PC-3 (cell line): ENCODE measurements at regions not wholly inside any gene's neighbourhood (a gene's known extent, or its start where the extent isn't known, plus 50 kb on each side); places are given as distances from the start of the nearest gene placed in this dataset.

Experiments
- ATAC-seq: fragments of 200-7000 bp; cut with Tn5 transposase; 2 replicates; pipeline ENCODE4 v1.9.1; 2020; ENCODE audit warnings: mild to moderate bottlenecking, moderate library complexity
- BruUV-seq: library from RNA; stranded (reverse); fragments of 400-500 nt; replicated peaks from 2 replicates; lab custom pipeline; 2021; lab: Mats Ljungman, UMichigan
- CTCF ChIA-PET: fragments of 300-600 bp; sonication (Branson Sonifier 250); formaldehyde crosslinking; loops from one replicate; lab custom pipeline; 2022; ENCODE audit warnings: antibody characterized with exemption; lab: Charles Lee
- POLR2A ChIA-PET: fragments of 300-600 bp; sonication (Branson Sonifier 250); formaldehyde crosslinking; loops from one replicate; lab custom pipeline; 2022; ENCODE audit warnings: antibody characterized with exemption; ENCODE audit not compliant: unreplicated experiment; lab: Charles Lee
- DNase-seq: peaks from one replicate; pipeline ENCODE4 v3.0.0-alpha.2; 2015
- H2AFZ ChIP-seq: fragments of 300-600 bp; sonication (generic); 2 replicates; pipeline ENCODE4 v1.6.0; 2016; ENCODE audit warnings: antibody characterized with exemption, low read length
- H3F3A ChIP-seq: fragments of 300-600 bp; sonication (generic); one replicate; pipeline ENCODE4 v1.6.0; 2017; ENCODE audit warnings: antibody characterized with exemption, low read length, control low read depth, mild to moderate bottlenecking; ENCODE audit not compliant: unreplicated experiment
- H3K27ac ChIP-seq: fragments of 300-600 bp; sonication (generic); 2 replicates; pipeline ENCODE4 v1.5.1; 2016; ENCODE audit warnings: mild to moderate bottlenecking, low read length
- H3K27me3 ChIP-seq: fragments of 300-600 bp; sonication (generic); 2 replicates; pipeline ENCODE4 v1.6.1; 2016; ENCODE audit warnings: low read length, mixed read lengths
- H3K36me3 ChIP-seq: fragments of 300-600 bp; sonication (generic); 2 replicates; pipeline ENCODE4 v1.6.1; 2016; ENCODE audit warnings: low read depth, mixed run types, low read length, mixed read lengths
- H3K4me1 ChIP-seq: fragments of 300-600 bp; sonication (generic); 2 replicates; pipeline ENCODE4 v1.5.1; 2016; ENCODE audit warnings: low read length; ENCODE audit not compliant: insufficient read depth
- H3K4me2 ChIP-seq: fragments of 300-600 bp; sonication (generic); 2 replicates; pipeline ENCODE4 v1.6.0; 2016; ENCODE audit warnings: low read length
- H3K4me3 ChIP-seq: fragments of 300-600 bp; sonication (generic); 2 replicates; pipeline ENCODE4 v1.5.1; 2016; ENCODE audit warnings: mild to moderate bottlenecking, low read length, mixed read lengths
- H3K79me2 ChIP-seq: fragments of 300-600 bp; sonication (generic); 2 replicates; pipeline ENCODE4 v1.6.1; 2017; ENCODE audit warnings: low read length, mixed read lengths
- H3K9ac ChIP-seq: fragments of 300-600 bp; sonication (generic); 2 replicates; pipeline ENCODE4 v1.6.0; 2016; ENCODE audit warnings: mild to moderate bottlenecking, low read length
- H3K9me2 ChIP-seq: fragments of 300-600 bp; sonication (generic); replicated peaks from 2 replicates; pipeline ENCODE4 v1.6.1; 2016; ENCODE audit warnings: mixed run types, low read length, mixed read lengths
- H3K9me3 ChIP-seq: fragments of 300-600 bp; sonication (generic); 2 replicates; pipeline ENCODE4 v1.6.1; 2016; ENCODE audit warnings: low read length, mixed read lengths
- H4K20me1 ChIP-seq: fragments of 300-600 bp; sonication (generic); 2 replicates; pipeline ENCODE4 v1.6.1; 2016; ENCODE audit warnings: low read length, mixed read lengths
- CTCF ChIP-seq: fragments of 300-600 bp; sonication (generic); conservative IDR thresholded peaks from 2 replicates; pipeline ENCODE4 v1.5.1; 2017; ENCODE audit warnings: antibody characterized with exemption, low read depth, mild to moderate bottlenecking, low read length
- EZH2 ChIP-seq: fragments of 300-600 bp; sonication (generic); IDR thresholded peaks from one replicate; pipeline ENCODE4 v1.6.1; 2017; ENCODE audit warnings: antibody characterized with exemption, mild to moderate bottlenecking, low read length; ENCODE audit not compliant: unreplicated experiment
- EZH2phosphoT487 ChIP-seq: fragments of 300-600 bp; sonication (generic); IDR thresholded peaks from 2 replicates; pipeline ENCODE4 v1.6.1; 2018; ENCODE audit warnings: mild to moderate bottlenecking, antibody characterized with exemption, low read length, borderline replicate concordance
- intact Hi-C: fragments of 100-400 bp; cut with micrococcal nuclease; formaldehyde crosslinking; loops from 2 replicates; pipeline ENCODE4 v1.9.0; 2023

GRCh38 chr2:239544143-239544917 lies 143.5 kb upstream of the HDAC4 start:
- peaks cover 4% of the 10 kb centered on the region; the same call in 1 of the 2 replicates for H3K4me1 ChIP-seq
- no peaks in the 10 kb centered on the region for H3K9me3 ChIP-seq
- TF ChIP-seq EZH2phosphoT487 = no peak
- no peak for TF ChIP-seq EZH2
- no peak for TF ChIP-seq CTCF
- H3K4me3 ChIP-seq = no peak overlapping the region
- H3K36me3 ChIP-seq = no peaks in the 10 kb centered on the region
- no TSS peak for BruUV-seq
- no peaks in the 10 kb centered on the region for H3F3A ChIP-seq
- H3K4me2 ChIP-seq = no peak overlapping the region
- intact Hi-C loops = no loop called here
- CTCF ChIA-PET = no interaction called here
- H3K27ac ChIP-seq = no peak overlapping the region
- POLR2A ChIA-PET = no interaction called here
- no peak overlapping the region for H2AFZ ChIP-seq
- H4K20me1 ChIP-seq = no peaks in the 10 kb centered on the region
- no peak for DNase-seq
- no peak overlapping the region for H3K9ac ChIP-seq
- H3K9me2 ChIP-seq = no peaks in the 10 kb centered on the region
- no peaks in the 10 kb centered on the region for H3K79me2 ChIP-seq
- no peak for ATAC-seq
- peaks cover 69% of the 10 kb centered on the region for H3K27me3 ChIP-seq

GRCh38 chr2:239543702-239544101 lies 142.9 kb upstream of the HDAC4 start:
- Histone ChIP-seq H3K36me3 (no peaks in the 10 kb centered on the region), H4K20me1 (no peaks in the 10 kb centered on the region), H3K27ac (no peak overlapping the region), H3K4me1 (peaks cover 4% of the 10 kb centered on the region; the same call in 1 of the 2 replicates), H3K9me3 (no peaks in the 10 kb centered on the region), H3K79me2 (no peaks in the 10 kb centered on the region), H3K9ac (no peak overlapping the region), H3K4me2 (no peak overlapping the region), H3F3A (no peaks in the 10 kb centered on the region), H3K4me3 (no peak overlapping the region), H3K27me3 (peaks cover 74% of the 10 kb centered on the region), H2AFZ (no peak overlapping the region), H3K9me2 (no peaks in the 10 kb centered on the region)
- POLR2A ChIA-PET = no interaction called here
- intact Hi-C loops = no loop called here
- TF ChIP-seq EZH2 (no peak), EZH2phosphoT487 (no peak), CTCF (no peak)
- DNase-seq = no peak
- ATAC-seq = no peak
- no TSS peak for BruUV-seq
- CTCF ChIA-PET = no interaction called here

GRCh38 chr2:239540174-239540573 lies 139.4 kb upstream of the HDAC4 start:
- Histone ChIP-seq H3K79me2 (no peaks in the 10 kb centered on the region), H3K4me2 (0 out of 2 replicates have a peak overlapping the region, but pooled peaks have one; percentile 7), H3K27ac (no peak overlapping the region), H3F3A (no peaks in the 10 kb centered on the region), H3K27me3 (peaks cover 77% of the 10 kb centered on the region), H3K9me3 (no peaks in the 10 kb centered on the region), H3K4me1 (no peaks in the 10 kb centered on the region), H2AFZ (no peak overlapping the region), H3K9ac (no peak overlapping the region), H4K20me1 (no peaks in the 10 kb centered on the region), H3K9me2 (no peaks in the 10 kb centered on the region), H3K4me3 (no peak overlapping the region), H3K36me3 (no peaks in the 10 kb centered on the region)
- ChIA-PET CTCF (interaction anchor here (0.5 kb wide), 1 partner anchor 25 kb away, joined by 4 read pairs; no protein-coding TSS in a partner anchor), POLR2A (no interaction called here)
- intact Hi-C loops = no loop called here
- no peak for DNase-seq
- TF ChIP-seq EZH2 (no peak), CTCF (no peak), EZH2phosphoT487 (no peak)
- ATAC-seq = no peak
- BruUV-seq = no TSS peak
